Endodermal cell (in vitro differentiated cells): ENCODE measurements at regions not wholly inside any gene's neighbourhood (a gene's known extent, or its start where the extent isn't known, plus 50 kb on each side); places are given as distances from the start of the nearest gene placed in this dataset.
A peak's percentile ranks its signal among the peaks of the same experiment; 100 is the strongest.

ENCODE experiments used
- DNase-seq: peaks from one replicate; pipeline ENCODE4 v3.0.0-alpha.2; 2017
- H3K27ac ChIP-seq: 2 replicates; pipeline ENCODE4 v1.5.1; 2013; ENCODE audit warnings: mild to moderate bottlenecking, low read depth, low read length, moderate library complexity
- H3K27me3 ChIP-seq: 2 replicates; pipeline ENCODE4 v1.6.1; 2013; ENCODE audit warnings: mild to moderate bottlenecking, low read length, moderate library complexity; ENCODE audit not compliant: insufficient read depth, control insufficient read depth, poor library complexity, severe bottlenecking
- H3K36me3 ChIP-seq: 2 replicates; pipeline ENCODE4 v1.7.0; 2013; ENCODE audit warnings: mild to moderate bottlenecking, low read length, moderate library complexity; ENCODE audit not compliant: control insufficient read depth, insufficient read depth
- H3K4me1 ChIP-seq: one replicate; pipeline ENCODE4 v1.7.0; 2013; ENCODE audit warnings: low read length; ENCODE audit not compliant: control insufficient read depth, insufficient read depth
- H3K4me3 ChIP-seq: 2 replicates; pipeline ENCODE4 v1.5.1; 2013; ENCODE audit warnings: mild to moderate bottlenecking, low read length, moderate library complexity
- H3K9ac ChIP-seq: 2 replicates; pipeline ENCODE4 v1.6.1; 2013; ENCODE audit warnings: mild to moderate bottlenecking, low read length, moderate library complexity; ENCODE audit not compliant: poor library complexity, severe bottlenecking; ENCODE audit errors: extremely low read depth
- H3K9me3 ChIP-seq: 2 replicates; pipeline ENCODE4 v1.6.1; 2013; ENCODE audit warnings: mild to moderate bottlenecking, low read length, moderate library complexity; ENCODE audit not compliant: control insufficient read depth
- H3K27ac Mint-ChIP-seq: 2 replicates; pipeline ENCODE4 v1.8.0; 2020; ENCODE audit warnings: mixed read lengths
- H3K27me3 Mint-ChIP-seq: 2 replicates; pipeline ENCODE4 v1.8.0; 2021; ENCODE audit warnings: mild to moderate bottlenecking, mixed read lengths; ENCODE audit not compliant: insufficient read depth
- H3K36me3 Mint-ChIP-seq: 2 replicates; pipeline ENCODE4 v1.8.0; 2020; ENCODE audit warnings: low read depth, mixed read lengths
- H3K4me1 Mint-ChIP-seq: 2 replicates; pipeline ENCODE4 v1.8.0; 2020; ENCODE audit warnings: mixed read lengths
- H3K4me3 Mint-ChIP-seq: 2 replicates; pipeline ENCODE4 v1.8.0; 2020; ENCODE audit warnings: mild to moderate bottlenecking, moderate library complexity, mixed read lengths
- H3K9me3 Mint-ChIP-seq: 2 replicates; pipeline ENCODE4 v1.8.0; 2020; ENCODE audit warnings: mild to moderate bottlenecking, mixed read lengths
- CTCF ChIP-seq: fragments of 200-600 bp; sonication (generic); conservative IDR thresholded peaks from 2 replicates; pipeline ENCODE4 v1.5.0; 2021; ENCODE audit warnings: antibody characterized with exemption, mild to moderate bottlenecking
- WGBS, 2 experiments: methylation state at CpG; one replicate each; pipeline versions ENCODE4 v1.1.5 to v1.1.7; 2013; ENCODE audit warnings: missing lambda C conversion rate in 2 of 2, mixed read lengths in 1 of 2; ENCODE audit not compliant: insufficient coverage in 1 of 2, insufficient read length in 1 of 2; 5-methylcytosine and 5-hydroxymethylcytosine counted together

DNA sequence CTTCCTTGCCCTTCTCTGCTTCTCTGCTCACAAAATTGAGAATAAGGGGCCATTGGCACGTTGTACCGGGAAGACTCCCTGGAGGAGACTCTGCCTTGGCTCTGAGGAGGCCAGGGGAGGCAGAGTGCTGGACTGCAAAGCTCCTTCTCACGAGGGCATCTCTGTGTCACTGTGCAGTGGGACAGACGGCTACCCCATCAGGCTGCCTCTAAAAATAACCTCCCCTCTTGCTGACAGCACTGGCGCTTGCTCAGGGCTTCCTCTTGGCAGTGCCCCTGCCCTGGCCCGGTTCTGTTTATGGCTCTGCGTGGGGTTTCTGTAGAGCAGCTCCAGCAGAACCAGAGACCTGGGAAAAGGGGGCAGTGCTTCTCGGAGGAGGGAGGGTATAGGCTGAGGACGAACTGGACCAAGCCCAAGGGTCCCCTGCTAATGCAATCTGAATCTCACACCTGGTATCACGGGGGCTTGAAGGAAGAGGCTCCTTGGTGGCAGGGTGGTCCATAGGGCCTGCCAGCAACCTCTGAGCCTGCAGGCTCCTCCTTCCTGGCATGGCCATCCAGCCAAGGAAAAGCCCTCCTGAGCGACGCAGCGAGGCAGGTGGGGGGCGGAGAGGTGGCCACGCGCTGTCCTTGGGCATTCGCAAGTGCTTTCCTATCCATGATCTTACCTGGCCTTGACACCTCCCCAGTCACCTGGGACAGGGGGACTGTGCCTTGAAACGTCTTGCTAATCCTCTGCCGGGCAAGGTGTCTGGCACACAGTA is 63.3 kb upstream of the TLE3 start:
- 88 to 95% methylated on average over 9 to 19 of the region's 19 CpGs for whole genome bisulfite sequencing, 2 experiments
- Histone ChIP-seq H3K9ac (no peak overlapping the region), H3K9me3 (peaks cover 10% of the 10 kb centered on the region), H3K36me3 (no peaks in the 10 kb centered on the region), H3K4me1 (peaks cover 10% of the 10 kb centered on the region), H3K27me3 (peaks cover 93% of the 10 kb centered on the region), H3K27ac (no peak overlapping the region), H3K4me3 (no peak overlapping the region)
- Mint-ChIP-seq H3K4me3 (no peak overlapping the region), H3K9me3 (no peaks in the 10 kb centered on the region), H3K27me3 (peaks cover 97% of the 10 kb centered on the region), H3K36me3 (no peaks in the 10 kb centered on the region), H3K4me1 (peaks cover 29% of the 10 kb centered on the region), H3K27ac (no peak overlapping the region)
- no peak for TF ChIP-seq CTCF
- peak; percentile 42 for DNase-seq

GRCh38 chr15:70160267-70160666 is 62.5 kb upstream of the TLE3 start:
- H3K27ac Mint-ChIP-seq, result no peak overlapping the region
- WGBS, 2 experiments, result 50% methylated on average over 1 of the region's 1 CpG; no CpG with 5 or more reads in 1 of the 2 experiments
- no peak overlapping the region for H3K4me3 ChIP-seq

GRCh38 chr15:70159713-70160009 is 61.9 kb upstream of the TLE3 start:
- H3K27me3 ChIP-seq, result peaks cover 96% of the 10 kb centered on the region
- no peaks in the 10 kb centered on the region for H3K9me3 Mint-ChIP-seq
- peaks cover 8% of the 10 kb centered on the region for H3K9me3 ChIP-seq
- no peak overlapping the region for H3K4me3 Mint-ChIP-seq
- peaks cover 24% of the 10 kb centered on the region for H3K4me1 Mint-ChIP-seq
- TF ChIP-seq CTCF, result no peak
- H3K27ac Mint-ChIP-seq, result no peak overlapping the region
- H3K36me3 Mint-ChIP-seq, result no peaks in the 10 kb centered on the region
- H3K9ac ChIP-seq, result no peak overlapping the region
- WGBS, 2 experiments, result 77 to 92% methylated on average over 2 of the region's 2 CpGs
- no peaks in the 10 kb centered on the region for H3K36me3 ChIP-seq
- H3K27me3 Mint-ChIP-seq, result peaks cover 97% of the 10 kb centered on the region
- H3K4me1 ChIP-seq, result peaks cover 1% of the 10 kb centered on the region
- H3K4me3 ChIP-seq, result no peak overlapping the region
- peak; percentile 33 for DNase-seq
- H3K27ac ChIP-seq, result no peak overlapping the region

More at GRCh38 chr15:70160267-70160666, 62.5 kb upstream of the TLE3 start:
- peaks cover 3% of the 10 kb centered on the region for H3K4me1 ChIP-seq
- TF ChIP-seq CTCF, result no peak
- H3K4me1 Mint-ChIP-seq, result peaks cover 21% of the 10 kb centered on the region
- H3K9me3 ChIP-seq, result peaks cover 10% of the 10 kb centered on the region
- peaks cover 96% of the 10 kb centered on the region for H3K27me3 ChIP-seq
- H3K9ac ChIP-seq, result no peak overlapping the region
- peak; percentile 35 for DNase-seq
- H3K4me3 Mint-ChIP-seq, result no peak overlapping the region
- no peak overlapping the region for H3K27ac ChIP-seq
- H3K36me3 ChIP-seq, result no peaks in the 10 kb centered on the region
- no peaks in the 10 kb centered on the region for H3K9me3 Mint-ChIP-seq
- peaks cover 97% of the 10 kb centered on the region for H3K27me3 Mint-ChIP-seq
- H3K36me3 Mint-ChIP-seq, result no peaks in the 10 kb centered on the region
